ENCODE measurements at regions not wholly inside any gene's neighbourhood (a gene's known extent, or its start where the extent isn't known, plus 50 kb on each side); places are given as distances from the start of the nearest gene placed in this dataset.

DNA sequence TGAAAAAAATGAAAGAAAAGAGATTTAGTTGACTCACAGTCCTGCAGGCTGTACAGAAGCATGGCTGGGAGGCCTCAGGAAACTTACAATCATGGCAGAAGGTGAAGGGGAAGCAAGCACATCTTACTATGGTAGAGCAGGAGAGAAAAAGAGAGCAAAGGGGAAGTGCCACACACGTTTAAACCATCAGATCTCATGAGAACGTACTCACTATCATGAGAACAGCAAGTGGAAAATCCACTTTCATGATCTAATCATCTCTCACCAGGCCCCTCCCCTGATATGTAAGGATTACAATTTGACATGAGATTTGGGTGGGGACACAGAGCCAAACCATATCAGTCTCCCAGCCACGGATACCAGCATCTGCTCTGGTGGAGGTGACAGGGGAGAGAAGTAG, 50.8 kb upstream of the CPOX start:
- H3K4me3 ChIP-seq (ENCODE audit: low read depth, low read length): no peak overlapping the region
- DNase-seq (ENCODE audit: low read depth): no peak
- no peak for TF ChIP-seq CTCF (IDR thresholded peaks at IDR 0.05; ENCODE audit: low read depth, low read length, missing control alignments)

- TF ChIP-seq CTCF (IDR thresholded peaks at IDR 0.05; ENCODE audit: low read depth, low read length, missing control alignments): no peak
- DNase-seq (ENCODE audit: low read depth): peak; percentile 59
- H3K4me3 ChIP-seq (ENCODE audit: low read depth, low read length): no peak overlapping the region
These were observed 51.6 kb upstream of the CPOX start for GRCh38 chr3:98645039-98645438.

GRCh38 chr3:98646680-98647079, 53.3 kb upstream of the CPOX start:
- DNase-seq (ENCODE audit: low read depth): no peak
- no peak for TF ChIP-seq CTCF (IDR thresholded peaks at IDR 0.05; ENCODE audit: low read depth, low read length, missing control alignments)
- H3K4me3 ChIP-seq (ENCODE audit: low read depth, low read length): no peak overlapping the region

DNA sequence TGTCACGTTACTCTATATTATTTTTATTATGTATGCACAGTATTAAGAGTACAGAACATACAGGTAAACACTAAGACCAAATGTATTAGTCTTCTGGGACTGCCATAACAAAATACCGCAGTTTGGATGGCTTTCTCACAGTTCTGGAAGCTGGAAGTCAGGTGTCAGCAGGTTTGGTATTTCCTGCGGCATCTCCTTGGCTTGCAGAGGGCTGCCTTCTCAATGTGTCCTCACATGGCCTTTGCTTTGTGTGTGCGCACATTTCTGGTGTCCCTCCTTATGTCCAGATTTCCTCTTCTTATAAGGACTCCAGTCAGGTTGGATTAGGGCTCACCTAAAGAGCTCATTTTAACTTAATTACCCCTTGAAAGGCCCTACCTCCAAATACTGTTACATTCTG, 53.8 kb upstream of the CPOX start:
- DNase-seq (ENCODE audit: low read depth): no peak
- no peak for TF ChIP-seq CTCF (IDR thresholded peaks at IDR 0.05; ENCODE audit: low read depth, low read length, missing control alignments)
- no peak overlapping the region for H3K4me3 ChIP-seq (ENCODE audit: low read depth, low read length)

DNA sequence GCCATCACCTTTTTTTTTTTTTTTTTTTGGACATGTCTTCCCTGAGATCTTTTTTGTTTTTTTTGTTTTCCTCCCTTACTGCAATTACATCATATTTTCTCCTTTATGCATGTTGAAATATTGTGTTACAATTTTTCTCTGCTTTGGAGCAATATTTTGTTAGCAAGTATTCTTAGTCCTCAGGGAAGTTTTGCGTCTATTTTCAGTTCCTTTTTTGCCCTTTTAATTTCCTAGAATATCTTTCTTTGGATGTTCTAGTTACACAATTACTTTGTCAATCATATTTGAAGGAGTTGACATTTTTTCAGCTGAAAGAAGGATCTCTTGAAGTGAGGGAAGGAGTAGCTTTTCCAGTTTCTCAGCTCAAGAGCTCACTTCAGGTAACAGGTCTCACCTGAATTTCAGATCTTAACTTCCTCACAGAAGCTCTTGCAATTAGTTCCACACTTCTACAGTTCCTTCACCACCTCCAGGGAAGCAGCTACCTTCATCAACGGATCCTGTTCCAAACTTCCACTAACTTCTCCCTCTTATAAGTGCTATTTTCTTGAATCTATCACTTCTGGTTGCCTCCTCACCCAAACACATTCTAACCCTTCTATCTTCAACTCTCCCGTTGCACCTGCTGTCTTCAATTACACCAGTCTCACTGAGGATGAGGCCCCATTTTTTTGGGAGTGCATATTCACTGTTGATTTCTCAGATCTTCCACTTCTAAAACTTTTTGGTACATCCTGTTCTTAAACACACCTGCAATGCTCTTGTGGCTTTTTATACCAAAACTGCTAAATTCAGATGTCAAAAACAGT, 57.8 kb upstream of the CPOX start:
- DNase-seq (ENCODE audit: low read depth): no peak
- H3K4me3 ChIP-seq (ENCODE audit: low read depth, low read length): no peak overlapping the region
- TF ChIP-seq CTCF (IDR thresholded peaks at IDR 0.05; ENCODE audit: low read depth, low read length, missing control alignments): no peak

DNA sequence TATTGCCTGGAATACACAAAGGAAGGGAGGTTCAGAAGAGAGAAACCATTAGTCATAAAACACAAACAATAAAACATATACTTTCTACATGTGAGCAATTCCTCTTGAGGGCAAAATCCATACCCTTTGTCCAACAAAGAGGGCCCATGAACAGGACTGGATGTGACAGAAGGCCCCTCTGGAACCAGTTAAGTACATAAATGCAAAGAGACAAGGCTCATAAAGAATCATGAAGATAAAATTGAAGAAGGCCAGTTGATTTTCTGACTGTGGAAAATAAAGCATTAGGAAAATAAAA, 58.3 kb upstream of the CPOX start:
- no peak for DNase-seq (ENCODE audit: low read depth)
- no peak for TF ChIP-seq CTCF (IDR thresholded peaks at IDR 0.05; ENCODE audit: low read depth, low read length, missing control alignments)

DNA sequence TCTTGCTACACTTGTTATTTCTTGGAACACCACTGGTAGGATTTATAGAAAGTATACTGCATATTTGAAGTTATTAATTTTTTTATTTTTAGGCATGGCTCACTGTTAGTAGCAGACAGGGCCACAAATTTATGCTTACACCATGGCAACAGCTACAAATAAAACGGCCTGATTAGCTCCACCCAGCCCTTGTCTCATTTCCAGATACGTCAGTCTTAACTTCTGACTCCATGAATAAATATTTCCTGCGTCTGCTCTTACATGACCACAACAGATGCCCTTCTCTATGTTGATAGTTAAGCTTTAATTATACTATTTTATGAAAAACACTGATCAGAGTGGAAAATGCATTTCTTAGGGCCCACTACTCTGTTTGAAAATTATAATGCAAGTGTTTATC, 62.3 kb upstream of the CPOX start:
- no peak overlapping the region for H3K4me3 ChIP-seq (ENCODE audit: low read depth, low read length)
- TF ChIP-seq CTCF (IDR thresholded peaks at IDR 0.05; ENCODE audit: low read depth, low read length, missing control alignments): no peak
- no peak for DNase-seq (ENCODE audit: low read depth)

More for the DNA sequence above, 58.3 kb upstream of the CPOX start:
- no peak overlapping the region for H3K4me3 ChIP-seq (ENCODE audit: low read depth, low read length)
